A549 (cell line): ENCODE measurements at regions not wholly inside any gene's neighbourhood (a gene's known extent, or its start where the extent isn't known, plus 50 kb on each side); places are given as distances from the start of the nearest gene placed in this dataset.
"Not testable (repeated sequence)": the region's sequence is repeated elsewhere in the genome, so short reads cannot be mapped to it uniquely, and the experiment has no call there.

Experiments
- BHLHE40 ChIP-seq: IDR thresholded peaks from 2 replicates; pipeline ENCODE4 v1.6.1; 2012; ENCODE audit warnings: low read depth, low read length, inconsistent platforms
- CBX8 ChIP-seq: fragments of 200-600 bp; sonication (generic); IDR thresholded peaks from 2 replicates; pipeline ENCODE4 v1.6.1; 2016
- EP300 ChIP-seq, 2 experiments: fragments of >200 bp; sonication (Bioruptor Twin); formaldehyde crosslinking; IDR thresholded peaks; 2 replicates in 1 of 2; 3 replicates in 1 of 2; pipeline ENCODE4 v1.6.1; 2016 to 2017
- JUN ChIP-seq, 2 experiments: fragments of >200 bp; sonication (Bioruptor Twin); formaldehyde crosslinking; IDR thresholded peaks; 2 replicates in 1 of 2; 3 replicates in 1 of 2; pipeline ENCODE4 v1.6.1; 2016 to 2017
- MAZ ChIP-seq: fragments of 150-350 bp; IDR thresholded peaks from 2 replicates; pipeline ENCODE4 v1.6.1; 2014; ENCODE audit warnings: antibody characterized with exemption, low read depth, low read length, borderline replicate concordance
- POLR2A ChIP-seq: IDR thresholded peaks from 2 replicates; pipeline ENCODE4 v1.6.1; 2012; ENCODE audit warnings: mild to moderate bottlenecking, low read length
- TFCP2L1 ChIP-seq: fragments of 250-450 bp; sonication (Bioruptor Pico); IDR thresholded peaks from 2 replicates; pipeline ENCODE4 v1.5.0; 2021; ENCODE audit warnings: mild to moderate bottlenecking
- TF ChIP-seq, protein P1 (sequence below): fragments of >200 bp; sonication (Bioruptor Twin); formaldehyde crosslinking; IDR thresholded peaks from 3 replicates; pipeline ENCODE4 v1.5.1; 2016
- TF ChIP-seq, protein P2 (sequence below): IDR thresholded peaks from 2 replicates; pipeline ENCODE4 v1.6.1; 2012
- TF ChIP-seq, protein P3 (sequence below): fragments of 450-650 bp; IDR thresholded peaks from 2 replicates; pipeline ENCODE4 v1.6.1; 2014; ENCODE audit warnings: antibody characterized with exemption
- TF ChIP-seq, protein P4 (sequence below): fragments of 250-450 bp; sonication (Bioruptor Pico); IDR thresholded peaks from 2 replicates; pipeline ENCODE4 v1.5.0; 2020; ENCODE audit warnings: low read depth, mild to moderate bottlenecking, moderate library complexity

DNA sequence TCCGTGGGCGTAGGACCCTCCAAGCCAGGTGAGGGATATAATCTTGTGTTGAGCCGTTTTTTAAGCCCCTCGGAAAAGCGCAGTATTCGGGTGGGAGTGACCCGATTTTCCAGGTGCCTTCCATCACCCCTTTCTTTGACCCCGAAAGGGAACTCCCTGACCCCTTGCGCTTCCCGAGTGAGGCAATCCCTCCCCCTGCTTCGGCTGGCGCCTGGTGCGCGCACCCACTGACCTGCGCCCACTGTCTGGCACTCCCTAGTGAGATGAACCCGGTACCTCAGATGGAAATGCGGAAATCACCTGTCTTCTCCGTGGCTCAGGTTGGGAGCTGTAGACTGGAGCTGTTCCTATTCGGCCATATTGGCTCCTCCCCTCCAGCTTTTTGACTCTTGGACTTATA, 1365.0 kb downstream of the GRIK2 start:
- not testable (repeated sequence) for TF ChIP-seq BHLHE40; EP300 (IDR thresholded peaks at IDR 0.05); POLR2A; MAZ; TFCP2L1 (CRISPR knock-in tag); CBX8; JUN (IDR thresholded peaks at IDR 0.05)
- TF ChIP-seq, protein P1, sequence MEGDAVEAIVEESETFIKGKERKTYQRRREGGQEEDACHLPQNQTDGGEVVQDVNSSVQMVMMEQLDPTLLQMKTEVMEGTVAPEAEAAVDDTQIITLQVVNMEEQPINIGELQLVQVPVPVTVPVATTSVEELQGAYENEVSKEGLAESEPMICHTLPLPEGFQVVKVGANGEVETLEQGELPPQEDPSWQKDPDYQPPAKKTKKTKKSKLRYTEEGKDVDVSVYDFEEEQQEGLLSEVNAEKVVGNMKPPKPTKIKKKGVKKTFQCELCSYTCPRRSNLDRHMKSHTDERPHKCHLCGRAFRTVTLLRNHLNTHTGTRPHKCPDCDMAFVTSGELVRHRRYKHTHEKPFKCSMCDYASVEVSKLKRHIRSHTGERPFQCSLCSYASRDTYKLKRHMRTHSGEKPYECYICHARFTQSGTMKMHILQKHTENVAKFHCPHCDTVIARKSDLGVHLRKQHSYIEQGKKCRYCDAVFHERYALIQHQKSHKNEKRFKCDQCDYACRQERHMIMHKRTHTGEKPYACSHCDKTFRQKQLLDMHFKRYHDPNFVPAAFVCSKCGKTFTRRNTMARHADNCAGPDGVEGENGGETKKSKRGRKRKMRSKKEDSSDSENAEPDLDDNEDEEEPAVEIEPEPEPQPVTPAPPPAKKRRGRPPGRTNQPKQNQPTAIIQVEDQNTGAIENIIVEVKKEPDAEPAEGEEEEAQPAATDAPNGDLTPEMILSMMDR = not testable (repeated sequence)
- TF ChIP-seq, protein P2, sequence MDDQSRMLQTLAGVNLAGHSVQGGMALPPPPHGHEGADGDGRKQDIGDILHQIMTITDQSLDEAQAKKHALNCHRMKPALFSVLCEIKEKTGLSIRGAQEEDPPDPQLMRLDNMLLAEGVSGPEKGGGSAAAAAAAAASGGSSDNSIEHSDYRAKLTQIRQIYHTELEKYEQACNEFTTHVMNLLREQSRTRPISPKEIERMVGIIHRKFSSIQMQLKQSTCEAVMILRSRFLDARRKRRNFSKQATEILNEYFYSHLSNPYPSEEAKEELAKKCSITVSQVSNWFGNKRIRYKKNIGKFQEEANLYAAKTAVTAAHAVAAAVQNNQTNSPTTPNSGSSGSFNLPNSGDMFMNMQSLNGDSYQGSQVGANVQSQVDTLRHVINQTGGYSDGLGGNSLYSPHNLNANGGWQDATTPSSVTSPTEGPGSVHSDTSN = not testable (repeated sequence)
- TF ChIP-seq, protein P3, sequence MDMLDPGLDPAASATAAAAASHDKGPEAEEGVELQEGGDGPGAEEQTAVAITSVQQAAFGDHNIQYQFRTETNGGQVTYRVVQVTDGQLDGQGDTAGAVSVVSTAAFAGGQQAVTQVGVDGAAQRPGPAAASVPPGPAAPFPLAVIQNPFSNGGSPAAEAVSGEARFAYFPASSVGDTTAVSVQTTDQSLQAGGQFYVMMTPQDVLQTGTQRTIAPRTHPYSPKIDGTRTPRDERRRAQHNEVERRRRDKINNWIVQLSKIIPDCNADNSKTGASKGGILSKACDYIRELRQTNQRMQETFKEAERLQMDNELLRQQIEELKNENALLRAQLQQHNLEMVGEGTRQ = not testable (repeated sequence)
- TF ChIP-seq, protein P4, sequence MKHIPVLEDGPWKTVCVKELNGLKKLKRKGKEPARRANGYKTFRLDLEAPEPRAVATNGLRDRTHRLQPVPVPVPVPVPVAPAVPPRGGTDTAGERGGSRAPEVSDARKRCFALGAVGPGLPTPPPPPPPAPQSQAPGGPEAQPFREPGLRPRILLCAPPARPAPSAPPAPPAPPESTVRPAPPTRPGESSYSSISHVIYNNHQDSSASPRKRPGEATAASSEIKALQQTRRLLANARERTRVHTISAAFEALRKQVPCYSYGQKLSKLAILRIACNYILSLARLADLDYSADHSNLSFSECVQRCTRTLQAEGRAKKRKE (CRISPR knock-in tag) = not testable (repeated sequence)
